GM18907 (cell line): ENCODE measurements at regions not wholly inside any gene's neighbourhood (a gene's known extent, or its start where the extent isn't known, plus 50 kb on each side); places are given as distances from the start of the nearest gene placed in this dataset.

ENCODE experiments used
- ATAC-seq: cut with Tn5 transposase; IDR thresholded peaks from one replicate; pipeline ENCODE4 v1.9.1; 2021; ENCODE audit warnings: mild to moderate bottlenecking, moderate library complexity; ENCODE audit not compliant: unreplicated experiment

DNA sequence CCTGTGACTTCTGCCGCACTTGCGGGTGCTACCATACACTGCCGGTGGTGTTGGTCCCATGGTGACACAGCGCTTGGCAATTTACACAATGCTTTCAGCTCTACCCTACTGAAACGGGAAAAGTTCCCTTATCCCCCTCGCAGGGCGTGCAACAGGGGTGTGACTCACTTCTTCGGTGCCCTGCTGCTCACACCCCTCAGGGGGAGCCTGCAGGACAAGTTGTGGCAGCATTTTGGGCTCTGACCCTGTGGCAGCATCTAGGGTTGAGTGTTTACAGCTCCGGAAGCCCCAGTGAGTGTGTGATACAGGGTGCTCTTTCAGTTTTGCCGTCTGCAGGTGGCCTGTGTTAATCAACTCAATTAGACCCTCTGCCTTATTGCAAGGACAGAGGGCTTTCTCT lies 324.7 kb upstream of the RGMA start:
- ATAC-seq: no peak

DNA sequence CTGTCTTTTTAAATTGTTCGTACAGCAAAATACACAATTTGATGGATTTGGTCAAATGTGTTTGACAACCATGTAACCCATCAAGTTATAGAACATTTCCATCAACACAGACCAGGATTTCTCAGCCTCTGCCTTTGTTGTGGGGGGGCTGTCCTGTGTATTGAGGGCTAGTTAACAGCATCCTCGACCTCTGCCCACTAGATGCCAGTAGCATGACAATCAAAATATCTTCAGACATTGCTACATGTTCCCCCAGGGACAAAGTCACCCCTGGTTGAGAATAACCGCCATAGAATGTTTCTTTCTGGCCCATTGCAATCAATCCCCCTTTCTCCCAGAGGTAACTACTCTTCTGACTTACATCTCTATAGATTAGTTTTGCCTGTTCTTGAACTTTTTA lies 310.1 kb upstream of the RGMA start:
- ATAC-seq: no peak

GRCh38 chr15:93389211-93389610 lies 300.2 kb upstream of the RGMA start:
- ATAC-seq: no peak

DNA sequence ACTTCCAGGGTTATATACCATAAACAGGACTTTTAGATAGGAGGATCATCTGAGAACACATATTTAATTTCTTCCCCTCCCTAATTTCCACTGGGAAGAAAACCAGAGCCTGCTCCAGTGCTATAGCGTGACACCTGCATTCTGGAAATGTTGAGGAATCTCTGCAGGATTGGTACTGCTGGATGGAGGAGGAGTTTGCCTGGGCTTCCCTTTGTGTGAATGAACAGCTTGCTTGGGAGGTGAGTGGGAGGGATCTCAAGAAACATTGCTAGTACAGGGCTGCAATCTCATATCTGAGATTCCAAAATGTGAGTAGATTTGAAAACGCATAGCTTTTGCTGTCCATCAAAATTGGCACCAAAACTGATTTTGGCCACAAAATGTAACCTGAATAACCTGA lies 295.9 kb upstream of the RGMA start:
- no peak for ATAC-seq

- ATAC-seq: no peak
These were observed 293.3 kb upstream of the RGMA start for GRCh38 chr15:93382200-93382820.

GRCh38 chr15:93378558-93378957 lies 289.5 kb upstream of the RGMA start:
- no peak for ATAC-seq

DNA sequence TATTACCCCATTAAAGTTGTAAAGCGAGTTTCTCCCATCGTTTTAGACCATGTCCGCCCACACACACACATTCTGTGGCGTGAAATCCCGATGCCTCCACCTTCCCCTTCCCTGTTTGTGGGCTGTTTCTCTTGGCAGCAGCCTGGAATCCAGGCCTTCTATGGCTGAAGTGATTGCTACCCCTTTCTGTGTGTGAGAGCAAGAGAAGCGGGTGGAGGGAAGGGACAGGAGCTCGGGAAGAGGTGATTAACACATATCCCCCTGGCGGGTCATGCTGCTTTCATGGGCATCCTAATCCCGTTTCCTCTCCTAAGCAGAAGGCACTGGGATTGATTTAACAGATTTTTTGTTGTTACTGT lies 283.8 kb upstream of the RGMA start:
- no peak for ATAC-seq

GRCh38 chr15:93372208-93372864 lies 283.3 kb upstream of the RGMA start:
- ATAC-seq: no peak

GRCh38 chr15:93366387-93367100 lies 277.5 kb upstream of the RGMA start:
- ATAC-seq: no peak

DNA sequence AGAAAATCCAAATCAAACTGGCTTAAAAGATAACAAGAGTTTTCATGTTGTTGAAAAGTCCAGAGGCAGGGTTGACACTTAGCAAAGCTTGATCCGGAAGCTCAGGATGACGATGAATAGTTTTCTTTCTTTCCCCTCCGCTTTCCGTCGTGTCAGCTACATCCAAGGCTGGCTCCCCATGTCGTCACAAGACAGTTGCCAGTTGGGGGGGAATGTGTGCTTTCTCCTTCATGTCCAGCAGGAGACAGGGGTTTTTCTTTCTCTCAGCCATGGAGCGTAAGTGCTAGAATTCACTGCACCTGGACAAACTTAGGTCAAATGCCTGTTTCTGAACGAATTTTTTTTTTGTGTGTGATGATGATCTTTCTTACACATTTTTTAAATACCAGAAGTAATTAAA lies 273.8 kb upstream of the RGMA start:
- ATAC-seq: no peak

- no peak for ATAC-seq
These were observed 273.2 kb upstream of the RGMA start for GRCh38 chr15:93362203-93362602.

- ATAC-seq: no peak
These were observed 272.7 kb upstream of the RGMA start for GRCh38 chr15:93361703-93362102.

GRCh38 chr15:93360976-93361375 lies 272.0 kb upstream of the RGMA start:
- no peak for ATAC-seq

GRCh38 chr15:93360318-93360717 lies 271.3 kb upstream of the RGMA start:
- no peak for ATAC-seq

- ATAC-seq: no peak
These were observed 270.6 kb upstream of the RGMA start for GRCh38 chr15:93359425-93360131.

- ATAC-seq: no peak
These were observed 270.0 kb upstream of the RGMA start for GRCh38 chr15:93359060-93359408.

DNA sequence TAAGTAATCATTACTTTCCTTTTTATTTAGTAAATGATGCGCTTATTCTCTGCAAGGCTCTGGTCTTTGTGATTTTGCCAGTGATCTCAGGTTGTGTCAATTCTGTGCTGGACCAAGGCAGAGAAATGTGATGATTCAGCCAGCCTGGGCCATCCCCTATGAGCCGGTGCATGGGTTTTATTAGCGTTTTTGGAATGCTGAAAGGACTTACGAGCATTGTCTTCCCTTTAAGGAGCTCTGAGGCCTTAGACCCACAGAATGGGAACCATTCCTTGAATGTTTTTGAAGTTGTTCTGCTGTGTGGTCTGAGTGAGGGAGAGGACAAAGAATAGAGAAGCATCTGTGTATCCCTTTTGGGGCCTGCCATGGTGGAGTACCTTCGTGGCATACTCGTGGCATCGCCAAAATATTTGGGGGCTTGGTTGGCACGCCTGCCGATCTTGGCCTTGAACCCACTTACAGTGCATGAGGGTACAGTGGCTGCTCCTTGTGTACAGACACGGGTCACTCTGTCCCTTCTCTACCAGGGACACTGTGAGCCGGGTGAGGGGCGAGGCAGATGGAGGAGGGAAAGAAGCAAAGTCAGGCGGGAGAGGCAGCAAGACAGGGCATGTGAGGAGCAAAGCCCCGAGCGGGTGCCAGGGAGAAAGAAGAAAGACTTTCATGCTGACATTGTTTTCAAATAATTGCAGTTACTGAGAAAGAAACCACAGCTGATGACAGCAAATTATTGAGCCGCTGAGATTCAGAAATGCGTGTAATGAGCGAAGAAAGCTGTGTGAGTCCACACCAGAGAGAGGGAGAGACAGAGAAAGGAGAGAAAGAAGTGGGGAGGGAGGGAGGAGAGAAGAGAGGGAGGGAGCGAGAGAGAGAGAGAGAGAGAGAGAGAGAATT lies 269.4 kb upstream of the RGMA start:
- no peak for ATAC-seq

DNA sequence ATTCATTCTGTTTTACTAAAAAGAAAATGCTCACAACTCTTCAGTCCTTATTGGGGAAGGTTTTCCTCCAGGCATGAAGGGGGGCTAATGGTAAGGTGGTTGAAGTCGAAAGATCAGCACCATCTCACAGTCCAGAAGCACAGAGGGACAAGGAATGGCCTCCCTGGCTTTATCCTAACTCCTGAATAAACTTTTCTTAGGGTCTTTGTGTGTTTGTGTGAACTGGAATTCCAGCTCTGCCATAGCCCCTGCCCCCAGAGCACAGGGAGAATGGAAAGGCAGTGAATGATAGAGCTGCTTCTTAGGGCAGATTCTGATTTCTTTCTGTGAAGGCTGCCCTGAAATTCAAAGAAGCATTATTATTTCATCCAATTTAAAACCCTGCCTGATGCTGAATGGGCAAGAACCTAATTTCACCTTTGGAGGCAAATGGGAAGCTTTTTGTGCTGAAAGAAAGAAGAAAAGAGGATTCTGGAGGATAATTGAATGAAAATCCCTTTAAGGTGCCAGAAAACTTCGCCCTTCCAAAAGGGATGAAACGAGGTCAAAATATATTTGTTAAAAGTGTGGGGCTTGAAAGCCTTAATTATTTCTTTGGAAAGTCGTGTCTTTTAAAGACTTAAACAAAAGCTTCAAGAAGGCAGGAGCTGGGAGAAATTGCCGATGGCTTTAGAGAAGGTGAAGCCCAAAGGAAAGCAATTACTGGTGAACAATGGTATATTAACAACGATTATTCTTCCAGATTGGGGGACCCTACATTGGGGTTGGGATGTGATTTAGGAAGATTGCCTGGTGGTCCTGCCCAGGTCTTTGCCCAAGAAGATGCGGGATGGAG lies 259.9 kb upstream of the RGMA start:
- no peak for ATAC-seq

GRCh38 chr15:93347986-93348385 lies 259.0 kb upstream of the RGMA start:
- ATAC-seq: no peak

DNA sequence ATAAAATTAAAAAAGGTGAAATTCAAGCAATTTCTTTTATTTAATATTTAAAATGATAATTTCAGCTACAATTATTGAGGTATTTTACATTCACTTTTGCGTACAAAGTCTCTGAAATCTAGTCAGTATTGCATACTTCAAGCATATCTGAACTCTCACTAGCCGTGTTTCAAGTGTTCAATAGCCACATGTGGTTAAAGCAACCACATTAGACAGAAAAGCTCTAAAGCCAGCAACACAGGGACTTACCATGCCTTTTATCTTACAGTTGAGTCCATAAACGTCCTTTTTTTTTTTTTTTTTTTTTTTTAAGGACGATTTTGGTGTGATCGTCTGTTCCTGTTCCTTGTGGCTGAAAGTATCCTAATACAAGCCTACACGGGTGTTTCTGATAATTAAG lies 257.0 kb upstream of the RGMA start:
- ATAC-seq: no peak
